PC-3 (cell line): ENCODE measurements at regions not wholly inside any gene's neighbourhood (a gene's known extent, or its start where the extent isn't known, plus 50 kb on each side); places are given as distances from the start of the nearest gene placed in this dataset.

Experiments used
- CTCF ChIP-seq: fragments of 300-600 bp; sonication (generic); conservative IDR thresholded peaks from 2 replicates; pipeline ENCODE4 v1.5.1; 2017; ENCODE audit warnings: antibody characterized with exemption, low read depth, mild to moderate bottlenecking, low read length
- EZH2 ChIP-seq: fragments of 300-600 bp; sonication (generic); IDR thresholded peaks from one replicate; pipeline ENCODE4 v1.6.1; 2017; ENCODE audit warnings: antibody characterized with exemption, mild to moderate bottlenecking, low read length; ENCODE audit not compliant: unreplicated experiment

- TF ChIP-seq CTCF = no peak
- no peak for TF ChIP-seq EZH2
Measured at GRCh38 chr1:79982211-79982610, 975.7 kb upstream of the ADGRL4 start.
